H1 (cell line): ENCODE measurements at regions not wholly inside any gene's neighbourhood (a gene's known extent, or its start where the extent isn't known, plus 50 kb on each side); places are given as distances from the start of the nearest gene placed in this dataset.

Experiments used
- CTCF ChIA-PET: fragments of 300-600 bp; sonication (Branson Sonifier 250); formaldehyde crosslinking; loops from one replicate; lab custom pipeline; 2021; ENCODE audit not compliant: partially characterized antibody; lab: Charles Lee
- POLR2A ChIA-PET: fragments of 300-600 bp; sonication (Branson Sonifier 250); formaldehyde crosslinking; loops from one replicate; lab custom pipeline; 2021; ENCODE audit warnings: inconsistent platforms; ENCODE audit not compliant: partially characterized antibody; lab: Charles Lee
- DNase-seq, 2 experiments: peaks; one replicate each; pipeline versions ENCODE4 v3.0.0 to v3.0.0-alpha.2; 2010 to 2022; ENCODE audit warnings: low spot score in 2 of 2, low read depth in 1 of 2, mixed read lengths in 1 of 2
- FAIRE-seq: peaks from 2 replicates; lab custom pipeline; 2011; peaks lifted over from hg19 to GRCh38; lab: Jason Lieb, UNC
- H2AFZ ChIP-seq: 2 replicates; pipeline ENCODE4 v1.8.1; 2012; ENCODE audit warnings: low read length, inconsistent platforms
- H2AK5ac ChIP-seq: 2 replicates; pipeline ENCODE4 v1.6.1; 2013; ENCODE audit warnings: low read depth, low read length
- H2BK120ac ChIP-seq: replicated peaks from 2 replicates; pipeline ENCODE3; 2013; ENCODE audit warnings: low read depth, low read length, inconsistent platforms
- H2BK12ac ChIP-seq: 2 replicates; pipeline ENCODE4 v1.6.1; 2013; ENCODE audit warnings: low read depth, low read length
- H2BK15ac ChIP-seq: 2 replicates; pipeline ENCODE4 v1.6.1; 2013; ENCODE audit warnings: low read length
- H2BK20ac ChIP-seq: 2 replicates; pipeline ENCODE4 v1.6.1; 2013; ENCODE audit warnings: low read length
- H2BK5ac ChIP-seq: 2 replicates; pipeline ENCODE4 v1.6.1; 2013; ENCODE audit warnings: low read depth, low read length
- H3K14ac ChIP-seq: 2 replicates; pipeline ENCODE4 v1.6.1; 2013; ENCODE audit warnings: inconsistent platforms; ENCODE audit not compliant: insufficient read length
- H3K18ac ChIP-seq: 2 replicates; pipeline ENCODE4 v1.6.1; 2013; ENCODE audit warnings: low read length; ENCODE audit errors: extremely low read depth
- H3K23ac ChIP-seq: 2 replicates; pipeline ENCODE4 v1.6.1; 2013; ENCODE audit warnings: inconsistent platforms; ENCODE audit not compliant: insufficient read length
- H3K23me2 ChIP-seq: 2 replicates; pipeline ENCODE4 v1.6.1; 2013; ENCODE audit warnings: low read depth, low read length
- H3K27ac ChIP-seq: 2 replicates; pipeline ENCODE4 v1.6.1; 2011; ENCODE audit warnings: low read depth, low read length, inconsistent platforms
- H3K27me3 ChIP-seq, 4 experiments: replicated peaks in 1 of 4; 1 replicate in 1 of 4; 2 replicates in 3 of 4; pipeline versions ENCODE4 v1.6.1 to v1.8.1; 2011 to 2013; ENCODE audit warnings: low read length in 3 of 4, mild to moderate bottlenecking in 3 of 4, inconsistent platforms in 2 of 4, mixed read lengths in 2 of 4, moderate library complexity in 1 of 4; ENCODE audit not compliant: control insufficient read depth in 3 of 4, insufficient read depth in 3 of 4; ENCODE audit errors: extremely low read depth in 1 of 4
- H3K36me3 ChIP-seq, 4 experiments: 2 replicates each; pipeline versions ENCODE4 v1.6.1 to v1.8.1; 2011 to 2013; ENCODE audit warnings: mild to moderate bottlenecking in 4 of 4, low read length in 3 of 4, moderate library complexity in 2 of 4, control low read depth in 1 of 4, inconsistent platforms in 1 of 4; ENCODE audit not compliant: insufficient read depth in 4 of 4, control insufficient read depth in 2 of 4
- H3K4ac ChIP-seq: replicated peaks from 2 replicates; pipeline ENCODE3; 2013; ENCODE audit warnings: low read length, low read depth, mixed read lengths, inconsistent platforms; ENCODE audit not compliant: insufficient read length
- H3K4me1 ChIP-seq, 4 experiments: replicated peaks in 1 of 4; 1 replicate in 1 of 4; 2 replicates in 3 of 4; pipeline versions ENCODE4 v1.6.1 to v1.8.1; 2011 to 2013; ENCODE audit warnings: low read length in 3 of 4, inconsistent platforms in 2 of 4, mixed read lengths in 1 of 4; ENCODE audit not compliant: insufficient read depth in 4 of 4, control insufficient read depth in 3 of 4
- H3K4me2 ChIP-seq, 2 experiments: 2 replicates each; pipeline versions ENCODE4 v1.6.1 to v1.8.1; 2011 to 2013; ENCODE audit warnings: low read depth in 2 of 2, low read length in 2 of 2, control low read depth in 1 of 2, inconsistent platforms in 1 of 2, mild to moderate bottlenecking in 1 of 2; ENCODE audit not compliant: insufficient read depth in 1 of 2
- H3K4me3 ChIP-seq, 4 experiments: fragments of 200-600, 300-600 bp in 1 of 4; sonication (generic), shearing (Covaris generic), sonication (Bioruptor Twin) in 1 of 4; 2 replicates each; pipeline versions ENCODE4 v1.5.1 to v1.8.1; 2011 to 2016; ENCODE audit warnings: low read length in 4 of 4, low read depth in 3 of 4, control low read depth in 2 of 4, inconsistent platforms in 2 of 4, mild to moderate bottlenecking in 2 of 4, mixed read lengths in 1 of 4, moderate library complexity in 1 of 4; ENCODE audit not compliant: insufficient read depth in 2 of 4; ENCODE audit errors: extremely low read depth in 1 of 4
- H3K56ac ChIP-seq: replicated peaks from 2 replicates; pipeline ENCODE3; 2013; ENCODE audit warnings: low read depth, mild to moderate bottlenecking, mixed read lengths, low read length, inconsistent platforms; ENCODE audit not compliant: insufficient read length
- H3K79me1 ChIP-seq: 2 replicates; pipeline ENCODE4 v1.6.1; 2013; ENCODE audit warnings: low read depth, low read length, control low read depth
- H3K79me2 ChIP-seq, 2 experiments: 2 replicates each; pipeline versions ENCODE4 v1.6.1 to v1.8.1; 2012 to 2013; ENCODE audit warnings: low read length in 2 of 2, mild to moderate bottlenecking in 2 of 2, inconsistent platforms in 1 of 2; ENCODE audit not compliant: insufficient read depth in 2 of 2, control insufficient read depth in 1 of 2
- H3K9ac ChIP-seq, 4 experiments: replicated peaks in 1 of 4; 1 replicate in 1 of 4; 2 replicates in 3 of 4; pipeline versions ENCODE4 v1.6.1 to v1.8.1; 2011 to 2013; ENCODE audit warnings: low read depth in 3 of 4, low read length in 3 of 4, control low read depth in 2 of 4, mild to moderate bottlenecking in 2 of 4, moderate library complexity in 2 of 4, inconsistent platforms in 1 of 4; ENCODE audit errors: extremely low read depth in 1 of 4
- H3K9me3 ChIP-seq, 2 experiments: 2 replicates each; pipeline versions ENCODE4 v1.6.1 to v1.8.1; 2012 to 2013; ENCODE audit warnings: mild to moderate bottlenecking in 2 of 2, moderate library complexity in 2 of 2, control low read depth in 1 of 2, inconsistent platforms in 1 of 2, low read depth in 1 of 2, low read length in 1 of 2, mixed read lengths in 1 of 2; ENCODE audit not compliant: insufficient read depth in 2 of 2
- H4K20me1 ChIP-seq, 2 experiments: replicated peaks in 1 of 2; 2 replicates each; pipeline versions ENCODE3 to v1.8.1; 2011 to 2013; ENCODE audit warnings: inconsistent platforms in 2 of 2, low read length in 2 of 2, mild to moderate bottlenecking in 1 of 2; ENCODE audit not compliant: insufficient read depth in 2 of 2, control insufficient read depth in 1 of 2
- H4K5ac ChIP-seq: 2 replicates; pipeline ENCODE4 v1.6.1; 2013; ENCODE audit warnings: low read length, low read depth, mixed read lengths, inconsistent platforms; ENCODE audit not compliant: insufficient read length
- H4K8ac ChIP-seq: 2 replicates; pipeline ENCODE4 v1.8.0; 2013; ENCODE audit warnings: mild to moderate bottlenecking, moderate library complexity, low read length, inconsistent platforms; ENCODE audit not compliant: insufficient read depth; ENCODE audit errors: extremely low read depth
- H4K91ac ChIP-seq: replicated peaks from 2 replicates; pipeline ENCODE3; 2013; ENCODE audit warnings: low read length, mixed read lengths, inconsistent platforms; ENCODE audit not compliant: insufficient read length
- GABPA ChIP-seq: IDR thresholded peaks from 2 replicates; pipeline ENCODE4 v1.6.1; 2011; ENCODE audit warnings: mild to moderate bottlenecking, low read length, moderate library complexity, borderline replicate concordance; ENCODE audit not compliant: insufficient read depth
- HDAC2 ChIP-seq, 2 experiments: fragments of 300-600 bp in 1 of 2; sonication (generic) in 1 of 2; IDR thresholded peaks; 2 replicates each; pipeline ENCODE4 v1.6.1; 2011 to 2012; ENCODE audit warnings: low read depth in 2 of 2, low read length in 2 of 2, mild to moderate bottlenecking in 2 of 2, moderate library complexity in 2 of 2, borderline replicate concordance in 1 of 2, inconsistent platforms in 1 of 2
- RFX5 ChIP-seq: IDR thresholded peaks from 2 replicates; pipeline ENCODE4 v1.6.1; 2011; ENCODE audit warnings: low read depth, low read length, improper control_type of control experiment, borderline replicate concordance
- SIRT6 ChIP-seq: IDR thresholded peaks from one replicate; pipeline ENCODE4 v1.7.1; 2012; ENCODE audit warnings: low read length, inconsistent platforms
- WGBS, 2 experiments: shearing (Covaris generic) in 1 of 2; methylation state at CpG; one replicate each; pipeline versions ENCODE4 v1.1.6 to v1.1.7; 2013 to 2015; ENCODE audit warnings: low lambda C conversion rate in 2 of 2, mixed read lengths in 2 of 2, inconsistent platforms in 1 of 2, low coverage in 1 of 2, missing lambda C conversion rate in 1 of 2; ENCODE audit not compliant: insufficient replicate concordance in 2 of 2, insufficient coverage in 1 of 2, insufficient read length in 1 of 2; ENCODE audit errors: extremely low coverage in 1 of 2, missing lambda C conversion rate in 1 of 2; 5-methylcytosine and 5-hydroxymethylcytosine counted together

- no peak overlapping the region for H3K4me3 ChIP-seq
- ChIA-PET POLR2A (interaction anchor here (0.8 kb wide), 1 partner anchor 71 kb away, joined by 3 read pairs; no protein-coding TSS in a partner anchor), CTCF (interaction anchor here (0.7 to 1.5 kb wide), 2 partner anchors 23 to 341 kb away, joined by 3 to 4 read pairs; no protein-coding TSS in a partner anchor)
- H2BK20ac ChIP-seq, result no peak overlapping the region
- H3K23me2 ChIP-seq, result no peaks in the 10 kb centered on the region
- H3K14ac ChIP-seq, result no peak overlapping the region
- peaks cover 0 to 2% of the 10 kb centered on the region in 2 experiments; a peak in 1 of 4 replicates for H3K79me2 ChIP-seq
- no peak for FAIRE-seq
- no peak overlapping the region for H4K91ac ChIP-seq
- H3K9me3 ChIP-seq, result no peaks in the 10 kb centered on the region
- no peak overlapping the region for H2BK5ac ChIP-seq
- no peak overlapping the region for H3K9ac ChIP-seq
- no peak overlapping the region for H2BK12ac ChIP-seq
- no peak overlapping the region for H4K5ac ChIP-seq
- H3K56ac ChIP-seq, result no peak overlapping the region
- peaks cover 2% of the 10 kb centered on the region; the same call in 1 of the 2 replicates for H3K79me1 ChIP-seq
- no peak overlapping the region for H2BK120ac ChIP-seq
- no peak overlapping the region for H2AK5ac ChIP-seq
- H3K27me3 ChIP-seq, result no peaks in the 10 kb centered on the region
- no peak overlapping the region for H3K23ac ChIP-seq
- 86% methylated on average over 26 of the region's 26 CpGs; no CpG with 5 or more reads in 1 of the 2 experiments for WGBS, 2 experiments
- peaks cover 10 to 38% (median 23%) of the 10 kb centered on the region in 4 experiments for H3K36me3 ChIP-seq
- H3K4me2 ChIP-seq, result no peak overlapping the region
- no peak overlapping the region for H2BK15ac ChIP-seq
- no peak overlapping the region for H4K8ac ChIP-seq
- DNase-seq, result no peak
- peaks cover 2% of the 10 kb centered on the region in 2 experiments for H4K20me1 ChIP-seq
- H3K4me1 ChIP-seq, result peaks cover 0 to 5% (median 3%) of the 10 kb centered on the region in 4 experiments; a peak in 3 of 7 replicates
- no peak overlapping the region for H3K4ac ChIP-seq
- H3K18ac ChIP-seq, result no peak overlapping the region
- no peak overlapping the region for H2AFZ ChIP-seq
- H3K27ac ChIP-seq, result no peak overlapping the region
- no peak for TF ChIP-seq HDAC2 (IDR thresholded peaks at IDR 0.05; ENCODE audit: borderline replicate concordance in 1 of 2, low read depth in 2 of 2, low read length in 2 of 2)
- no peak for TF ChIP-seq RFX5
- no peak for TF ChIP-seq SIRT6
- no peak for TF ChIP-seq GABPA
Observed at GRCh38 chr12:124423761-124424515, 129.0 kb downstream of the RFLNA start.
